Transverse colon (tissue), 4 donors: ENCODE measurements at regions not wholly inside any gene's neighbourhood (a gene's known extent, or its start where the extent isn't known, plus 50 kb on each side); places are given as distances from the start of the nearest gene placed in this dataset.

Experiments
- DNase-seq: peaks from one replicate; pipeline ENCODE4 v3.0.0-alpha.2; 2019
- H3K27ac ChIP-seq, 4 donors: fragments of 200-600 bp; sonication (generic); 2 replicates each; pipeline ENCODE4 v1.5.1; 2016 to 2018; ENCODE audit warnings: inconsistent platforms in 4 of 4
- H3K27me3 ChIP-seq: fragments of 200-600 bp; sonication (generic); 2 replicates; pipeline ENCODE4 v1.5.1; 2017; ENCODE audit warnings: inconsistent platforms
- H3K36me3 ChIP-seq, 4 donors: fragments of 200-600 bp; sonication (generic); 2 replicates each; pipeline ENCODE4 v1.5.1; 2017 to 2019; ENCODE audit warnings: inconsistent platforms in 4 of 4
- H3K4me1 ChIP-seq, 4 donors: fragments of 200-600 bp; sonication (generic); 2 replicates each; pipeline ENCODE4 v1.5.1; 2017 to 2020; ENCODE audit warnings: inconsistent platforms in 4 of 4
- H3K4me3 ChIP-seq, 4 donors: fragments of 200-600 bp; sonication (generic); 1 replicate in 1 of 4; 2 replicates in 3 of 4; pipeline versions ENCODE4 v1.5.1 to v1.6.1; 2017 to 2019; ENCODE audit warnings: inconsistent platforms in 4 of 4
- H3K9me3 ChIP-seq, 2 donors: fragments of 200-600 bp; sonication (generic); 2 replicates each; pipeline ENCODE4 v1.5.1; 2017 to 2019; ENCODE audit warnings: inconsistent platforms in 2 of 2
- CTCF ChIP-seq, 5 experiments: fragments of 200-600 bp in 3 of 5; fragments of 450-650 bp in 2 of 5; sonication (generic) in 3 of 5; IDR thresholded peaks; 1 replicate in 2 of 5; 2 replicates in 3 of 5; pipeline ENCODE4 v1.5.1; 2016 to 2017; ENCODE audit warnings: antibody characterized with exemption in 5 of 5, inconsistent platforms in 3 of 5, mild to moderate bottlenecking in 2 of 5, moderate library complexity in 1 of 5
- EP300 ChIP-seq: sonication (generic); formaldehyde crosslinking; IDR thresholded peaks from one replicate; pipeline ENCODE4 v1.6.1; 2017; ENCODE audit warnings: antibody characterized with exemption, low read depth
- POLR2A ChIP-seq: fragments of 450-650 bp; IDR thresholded peaks from one replicate; pipeline ENCODE4 v1.6.1; 2016; ENCODE audit warnings: antibody characterized with exemption, mild to moderate bottlenecking, moderate library complexity
- POLR2AphosphoS5 ChIP-seq, 3 donors: sonication (generic); formaldehyde crosslinking; IDR thresholded peaks; one replicate each; pipeline ENCODE4 v1.6.1; 2016; ENCODE audit warnings: antibody characterized with exemption in 3 of 3
- WGBS, 2 donors: methylation state at CpG; one replicate each; pipeline ENCODE4 v1.1.5; 2018; ENCODE audit warnings: low coverage in 1 of 2; 5-methylcytosine and 5-hydroxymethylcytosine counted together
- in situ Hi-C, 4 donors: fragments of 200-750 bp; cut with MboI; loops; one replicate each; pipeline versions ENCODE4 v1.15.0 to v1.15.1; 2017; ENCODE audit warnings: low sequenced_read_pairs in 3 of 4, low pct_ligation_motif_present in 1 of 4, low pct_unique_long_range_greater_than_20kb in 1 of 4
- intact Hi-C: fragments of 100-400 bp; cut with DNase I; formaldehyde crosslinking; loops from one replicate; pipeline ENCODE4 v1.15.1; 2023; ENCODE audit warnings: low total_unique reads

- H3K27ac ChIP-seq, result no peak overlapping the region
- intact Hi-C loops, result no loop called here
- no peaks in the 10 kb centered on the region for H3K27me3 ChIP-seq
- TF ChIP-seq EP300 (no peak), POLR2AphosphoS5 (IDR thresholded peaks at IDR 0.05) (no peak)
- no peak overlapping the region for H3K4me3 ChIP-seq
- no peaks in the 10 kb centered on the region for H3K36me3 ChIP-seq
- 72 to 73% methylated on average over 5 of the region's 5 CpGs for WGBS, 2 donors
- no peak for DNase-seq
- no peaks in the 10 kb centered on the region for H3K9me3 ChIP-seq
- H3K4me1 ChIP-seq, result peaks cover 12 to 67% (median 56%) of the 10 kb centered on the region in 4 donors
- in situ Hi-C loops, result no loop called here
Observed at GRCh38 chr15:62566248-62566647, 401.2 kb upstream of the C2CD4B start.

DNA sequence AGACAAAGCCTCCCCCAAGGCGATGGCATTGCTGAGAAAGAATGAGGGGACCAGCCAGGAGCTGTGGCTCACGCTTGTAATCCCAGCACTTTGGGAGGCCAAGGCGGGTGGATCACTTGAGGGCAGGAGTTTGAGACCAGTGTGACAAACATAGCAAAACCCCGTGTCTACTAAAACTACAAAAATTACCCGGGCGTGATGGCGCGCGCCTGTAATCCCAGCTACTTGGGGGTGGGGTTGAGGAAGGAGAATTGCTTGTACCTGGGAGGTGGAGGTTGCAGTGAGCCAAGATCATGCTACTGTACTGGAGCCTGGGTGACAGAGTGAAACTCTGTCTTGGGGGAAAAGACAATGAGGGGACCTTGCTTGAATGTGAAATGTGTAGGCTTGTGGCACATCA lies 402.4 kb upstream of the C2CD4B start:
- Histone ChIP-seq H3K36me3 (no peaks in the 10 kb centered on the region), H3K9me3 (no peaks in the 10 kb centered on the region), H3K27ac (peak overlapping the region in 1 of 4 donors; percentile 78), H3K27me3 (no peaks in the 10 kb centered on the region), H3K4me3 (no peak overlapping the region), H3K4me1 (peaks cover 12 to 68% (median 58%) of the 10 kb centered on the region in 4 donors)
- WGBS, 2 donors, result 87% methylated on average over 9 of the region's 9 CpGs; no CpG with 5 or more reads in 1 of the 2 donors
- TF ChIP-seq POLR2A (no peak), EP300 (no peak), CTCF (IDR thresholded peaks at IDR 0.05) (no peak), POLR2AphosphoS5 (IDR thresholded peaks at IDR 0.05) (no peak)
- no peak for DNase-seq
- in situ Hi-C loops (no loop called here), intact Hi-C loops (no loop called here)

- 76% methylated on average over 7 of the region's 7 CpGs; no CpG with 5 or more reads in 1 of the 2 donors for WGBS, 2 donors
- Histone ChIP-seq H3K27ac (peak overlapping the region in 1 of 4 donors; percentile 78), H3K36me3 (no peaks in the 10 kb centered on the region), H3K9me3 (no peaks in the 10 kb centered on the region), H3K4me3 (no peak overlapping the region), H3K27me3 (no peaks in the 10 kb centered on the region), H3K4me1 (peaks cover 12 to 68% (median 58%) of the 10 kb centered on the region in 4 donors)
- intact Hi-C loops, result no loop called here
- peak; percentile 46 for DNase-seq
- in situ Hi-C loops, result no loop called here
- TF ChIP-seq EP300 (no peak), POLR2A (no peak), CTCF (IDR thresholded peaks at IDR 0.05) (no peak), POLR2AphosphoS5 (IDR thresholded peaks at IDR 0.05) (no peak)
Observed at GRCh38 chr15:62568004-62568403, 402.9 kb upstream of the C2CD4B start.

DNA sequence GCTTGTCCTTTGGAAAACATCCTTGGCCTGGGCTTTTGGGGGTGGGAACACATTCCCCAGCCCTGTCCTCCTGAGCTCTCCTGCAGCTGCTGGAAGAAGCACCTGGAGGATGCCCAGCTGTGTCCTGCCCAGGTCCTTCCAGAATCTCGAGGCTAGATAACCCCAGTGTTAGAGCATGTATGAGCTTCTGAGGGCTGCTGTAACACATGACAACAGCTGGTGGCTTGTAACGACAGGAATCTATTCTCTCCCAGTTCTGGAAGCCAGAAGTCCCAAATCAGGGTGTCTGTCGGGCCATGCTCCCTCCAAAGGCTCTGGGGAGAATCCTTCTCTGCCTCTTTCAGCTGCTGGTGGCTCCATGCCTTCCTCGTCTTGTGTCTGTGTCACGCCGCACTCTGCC lies 403.6 kb upstream of the C2CD4B start:
- peaks cover 12 to 63% (median 56%) of the 10 kb centered on the region in 4 donors for H3K4me1 ChIP-seq
- peak overlapping the region; percentile 41 to 78 (median 62) for H3K27ac ChIP-seq
- no peak for TF ChIP-seq EP300
- no peak for TF ChIP-seq CTCF (IDR thresholded peaks at IDR 0.05)
- TF ChIP-seq POLR2AphosphoS5 (IDR thresholded peaks at IDR 0.05), result no peak
- no peak for TF ChIP-seq POLR2A
- no peak for DNase-seq
- H3K36me3 ChIP-seq, result no peaks in the 10 kb centered on the region
- no peaks in the 10 kb centered on the region for H3K9me3 ChIP-seq
- in situ Hi-C loops (no loop called here), intact Hi-C loops (no loop called here)
- no peak overlapping the region for H3K4me3 ChIP-seq
- H3K27me3 ChIP-seq, result no peaks in the 10 kb centered on the region
- WGBS, 2 donors, result 86 to 100% methylated on average over 3 to 6 of the region's 6 CpGs
